ENCODE measurements at regions not wholly inside any gene's neighbourhood (a gene's known extent, or its start where the extent isn't known, plus 50 kb on each side); places are given as distances from the start of the nearest gene placed in this dataset.
"Not testable (repeated sequence)": the region's sequence is repeated elsewhere in the genome, so short reads cannot be mapped to it uniquely, and the experiment has no call there.

- no peak for DNase-seq (ENCODE audit: low read depth)
Measured at GRCh38 chr10:80946957-80947726, 409.4 kb downstream of the SH2D4B start.

GRCh38 chr10:80949785-80950184 is 412.1 kb downstream of the SH2D4B start:
- no peak for DNase-seq (ENCODE audit: low read depth)

- DNase-seq (ENCODE audit: low read depth) = no peak
Measured at GRCh38 chr10:80952436-80952835, 414.7 kb downstream of the SH2D4B start.

GRCh38 chr10:80957161-80957560 is 419.5 kb downstream of the SH2D4B start:
- no peak for DNase-seq (ENCODE audit: low read depth)

- DNase-seq (ENCODE audit: low read depth) = no peak
Measured at GRCh38 chr10:80964179-80964578, 426.5 kb downstream of the SH2D4B start.

GRCh38 chr10:80964955-80965614 is 427.4 kb downstream of the SH2D4B start:
- DNase-seq (ENCODE audit: low read depth) = no peak

GRCh38 chr10:80966326-80966986 is 428.8 kb downstream of the SH2D4B start:
- DNase-seq (ENCODE audit: low read depth) = no peak

GRCh38 chr10:80967357-80967756 is 429.7 kb downstream of the SH2D4B start:
- not testable (repeated sequence) for DNase-seq (ENCODE audit: low read depth)

- no peak for DNase-seq (ENCODE audit: low read depth)
Measured at GRCh38 chr10:80968903-80969302, 431.2 kb downstream of the SH2D4B start.

- no peak for DNase-seq (ENCODE audit: low read depth)
Measured at GRCh38 chr10:80971461-80971860, 433.8 kb downstream of the SH2D4B start.

- DNase-seq (ENCODE audit: low read depth) = no peak
Measured at GRCh38 chr10:80976658-80977057, 439.0 kb downstream of the SH2D4B start.

GRCh38 chr10:80985102-80985501 is 447.4 kb downstream of the SH2D4B start:
- DNase-seq (ENCODE audit: low read depth) = no peak

GRCh38 chr10:80986596-80986995 is 448.9 kb downstream of the SH2D4B start:
- DNase-seq (ENCODE audit: low read depth) = no peak

- no peak for DNase-seq (ENCODE audit: low read depth)
Measured at GRCh38 chr10:80988755-80989154, 451.1 kb downstream of the SH2D4B start.

GRCh38 chr10:80996615-80997193 is 459.0 kb downstream of the SH2D4B start:
- no peak for DNase-seq (ENCODE audit: low read depth)

- no peak for DNase-seq (ENCODE audit: low read depth)
Measured at GRCh38 chr10:81000781-81001180, 463.1 kb downstream of the SH2D4B start.

GRCh38 chr10:81002382-81002781 is 464.7 kb downstream of the SH2D4B start:
- DNase-seq (ENCODE audit: low read depth) = no peak

- no peak for DNase-seq (ENCODE audit: low read depth)
Measured at GRCh38 chr10:81007872-81008271, 470.2 kb downstream of the SH2D4B start.

- DNase-seq (ENCODE audit: low read depth) = no peak
Measured at GRCh38 chr10:81008726-81009125, 471.0 kb downstream of the SH2D4B start.

GRCh38 chr10:81009296-81009695 is 471.6 kb downstream of the SH2D4B start:
- DNase-seq (ENCODE audit: low read depth) = no peak

- DNase-seq (ENCODE audit: low read depth) = no peak
Measured at GRCh38 chr10:81013771-81014170, 476.1 kb downstream of the SH2D4B start.

- no peak for DNase-seq (ENCODE audit: low read depth)
Measured at GRCh38 chr10:81019029-81019890, 481.6 kb downstream of the SH2D4B start.
